ENCODE measurements at regions not wholly inside any gene's neighbourhood (a gene's known extent, or its start where the extent isn't known, plus 50 kb on each side); places are given as distances from the start of the nearest gene placed in this dataset.

- TF ChIP-seq SIN3B (IDR thresholded peaks at IDR 0.05; ENCODE audit: low read depth) (no peak), ETV5 (CRISPR knock-in tag; IDR thresholded peaks at IDR 0.05; ENCODE audit: low read depth) (no peak), KDM5B (IDR thresholded peaks at IDR 0.05; ENCODE audit: insufficient replicate concordance, low read depth, low read length) (no peak), MEIS2 (IDR thresholded peaks at IDR 0.05; ENCODE audit: partially characterized antibody) (no peak), ZNF253 (CRISPR knock-in tag; conservative IDR thresholded peaks at IDR 0.05) (no peak), CREM (IDR thresholded peaks at IDR 0.05; ENCODE audit: low read depth) (no peak), TSHZ1 (CRISPR knock-in tag; IDR thresholded peaks at IDR 0.05) (0 out of 2 replicates have a peak, but pooled peaks have one; percentile 10), HDAC3 (IDR thresholded peaks at IDR 0.05; ENCODE audit: borderline replicate concordance, partially characterized antibody) (no peak), CTBP1 (IDR thresholded peaks at IDR 0.05; ENCODE audit: borderline replicate concordance) (no peak), CREB5 (CRISPR knock-in tag; IDR thresholded peaks at IDR 0.05) (no peak), U2AF1 (optimal IDR thresholded peaks at IDR 0.05; ENCODE audit: low read depth, low read length) (no peak), CHD4 (IDR thresholded peaks at IDR 0.05; ENCODE audit: insufficient read depth, insufficient replicate concordance, low read depth, low read length, poor library complexity, severe bottlenecking) (no peak), ZNF282 (CRISPR knock-in tag; IDR thresholded peaks at IDR 0.05) (no peak), HDAC2 (IDR thresholded peaks at IDR 0.05) (no peak), XRCC4 (IDR thresholded peaks at IDR 0.05; ENCODE audit: extremely low read depth, insufficient read depth, insufficient read length) (no peak), ZNF224 (CRISPR knock-in tag; IDR thresholded peaks at IDR 0.05) (no peak), CSDE1 (IDR thresholded peaks at IDR 0.05) (no peak), KDM4B (IDR thresholded peaks at IDR 0.05; ENCODE audit: borderline replicate concordance in 2 of 2, low read depth in 1 of 2) (no peak), JUNB (CRISPR knock-in tag; conservative IDR thresholded peaks at IDR 0.05) (no peak), NCOA1 (IDR thresholded peaks at IDR 0.05; ENCODE audit: low read depth) (no peak), ZKSCAN8 (CRISPR knock-in tag; IDR thresholded peaks at IDR 0.05) (no peak)
- TF ChIP-seq, protein P1, sequence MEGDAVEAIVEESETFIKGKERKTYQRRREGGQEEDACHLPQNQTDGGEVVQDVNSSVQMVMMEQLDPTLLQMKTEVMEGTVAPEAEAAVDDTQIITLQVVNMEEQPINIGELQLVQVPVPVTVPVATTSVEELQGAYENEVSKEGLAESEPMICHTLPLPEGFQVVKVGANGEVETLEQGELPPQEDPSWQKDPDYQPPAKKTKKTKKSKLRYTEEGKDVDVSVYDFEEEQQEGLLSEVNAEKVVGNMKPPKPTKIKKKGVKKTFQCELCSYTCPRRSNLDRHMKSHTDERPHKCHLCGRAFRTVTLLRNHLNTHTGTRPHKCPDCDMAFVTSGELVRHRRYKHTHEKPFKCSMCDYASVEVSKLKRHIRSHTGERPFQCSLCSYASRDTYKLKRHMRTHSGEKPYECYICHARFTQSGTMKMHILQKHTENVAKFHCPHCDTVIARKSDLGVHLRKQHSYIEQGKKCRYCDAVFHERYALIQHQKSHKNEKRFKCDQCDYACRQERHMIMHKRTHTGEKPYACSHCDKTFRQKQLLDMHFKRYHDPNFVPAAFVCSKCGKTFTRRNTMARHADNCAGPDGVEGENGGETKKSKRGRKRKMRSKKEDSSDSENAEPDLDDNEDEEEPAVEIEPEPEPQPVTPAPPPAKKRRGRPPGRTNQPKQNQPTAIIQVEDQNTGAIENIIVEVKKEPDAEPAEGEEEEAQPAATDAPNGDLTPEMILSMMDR (IDR thresholded peaks at IDR 0.05 in 2 of 3, conservative IDR thresholded peaks at IDR 0.05 in 1 of 3; ENCODE audit: insufficient read depth in 2 of 3, low read depth in 1 of 3, low read length in 3 of 3), result no peak
- TF ChIP-seq, protein P2, sequence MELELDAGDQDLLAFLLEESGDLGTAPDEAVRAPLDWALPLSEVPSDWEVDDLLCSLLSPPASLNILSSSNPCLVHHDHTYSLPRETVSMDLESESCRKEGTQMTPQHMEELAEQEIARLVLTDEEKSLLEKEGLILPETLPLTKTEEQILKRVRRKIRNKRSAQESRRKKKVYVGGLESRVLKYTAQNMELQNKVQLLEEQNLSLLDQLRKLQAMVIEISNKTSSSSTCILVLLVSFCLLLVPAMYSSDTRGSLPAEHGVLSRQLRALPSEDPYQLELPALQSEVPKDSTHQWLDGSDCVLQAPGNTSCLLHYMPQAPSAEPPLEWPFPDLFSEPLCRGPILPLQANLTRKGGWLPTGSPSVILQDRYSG (tag; conservative IDR thresholded peaks at IDR 0.05; ENCODE audit: low read depth), result no peak; the same call in 1 of the 2 replicates
Observed at GRCh38 chr1:234722270-234722704, 112.3 kb upstream of the IRF2BP2 start (continued).

Data from K562 (cell line).